ENCODE measurements at regions not wholly inside any gene's neighbourhood (a gene's known extent, or its start where the extent isn't known, plus 50 kb on each side); places are given as distances from the start of the nearest gene placed in this dataset.

DNA sequence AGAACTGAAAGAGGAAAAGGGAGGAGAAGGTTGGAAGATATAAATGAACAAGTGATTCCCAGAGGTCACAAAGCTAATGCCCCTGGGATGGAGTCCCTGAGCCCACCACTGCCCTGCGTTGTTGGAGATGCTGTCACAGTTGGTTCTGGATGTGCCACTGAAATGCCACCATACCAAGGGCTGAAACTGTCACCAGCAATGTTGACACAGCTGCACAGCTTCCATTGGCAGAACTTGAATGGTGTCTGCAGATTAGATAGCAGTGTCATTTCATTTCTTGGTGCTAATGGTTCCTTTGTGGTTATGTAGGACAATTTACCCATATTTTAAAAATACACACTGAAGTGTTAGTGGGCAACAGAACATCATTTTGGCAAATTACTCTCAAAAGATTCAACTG is 120.7 kb downstream of the TBXT start:
- TF ChIP-seq, protein P1, sequence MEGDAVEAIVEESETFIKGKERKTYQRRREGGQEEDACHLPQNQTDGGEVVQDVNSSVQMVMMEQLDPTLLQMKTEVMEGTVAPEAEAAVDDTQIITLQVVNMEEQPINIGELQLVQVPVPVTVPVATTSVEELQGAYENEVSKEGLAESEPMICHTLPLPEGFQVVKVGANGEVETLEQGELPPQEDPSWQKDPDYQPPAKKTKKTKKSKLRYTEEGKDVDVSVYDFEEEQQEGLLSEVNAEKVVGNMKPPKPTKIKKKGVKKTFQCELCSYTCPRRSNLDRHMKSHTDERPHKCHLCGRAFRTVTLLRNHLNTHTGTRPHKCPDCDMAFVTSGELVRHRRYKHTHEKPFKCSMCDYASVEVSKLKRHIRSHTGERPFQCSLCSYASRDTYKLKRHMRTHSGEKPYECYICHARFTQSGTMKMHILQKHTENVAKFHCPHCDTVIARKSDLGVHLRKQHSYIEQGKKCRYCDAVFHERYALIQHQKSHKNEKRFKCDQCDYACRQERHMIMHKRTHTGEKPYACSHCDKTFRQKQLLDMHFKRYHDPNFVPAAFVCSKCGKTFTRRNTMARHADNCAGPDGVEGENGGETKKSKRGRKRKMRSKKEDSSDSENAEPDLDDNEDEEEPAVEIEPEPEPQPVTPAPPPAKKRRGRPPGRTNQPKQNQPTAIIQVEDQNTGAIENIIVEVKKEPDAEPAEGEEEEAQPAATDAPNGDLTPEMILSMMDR (IDR thresholded peaks at IDR 0.05): no peak
- no peak overlapping the region for H3K4me3 Mint-ChIP-seq
- peaks cover 6% of the 10 kb centered on the region for H3K27me3 Mint-ChIP-seq (ENCODE audit: low read depth, poor library complexity)
- peaks cover 24% of the 10 kb centered on the region for H3K9me3 Mint-ChIP-seq
- no peak overlapping the region for H3K27ac Mint-ChIP-seq
- peaks cover 19% of the 10 kb centered on the region for H3K4me1 Mint-ChIP-seq
- DNase-seq: no peak
- H3K36me3 Mint-ChIP-seq (ENCODE audit: low read depth): peaks cover 4% of the 10 kb centered on the region

DNA sequence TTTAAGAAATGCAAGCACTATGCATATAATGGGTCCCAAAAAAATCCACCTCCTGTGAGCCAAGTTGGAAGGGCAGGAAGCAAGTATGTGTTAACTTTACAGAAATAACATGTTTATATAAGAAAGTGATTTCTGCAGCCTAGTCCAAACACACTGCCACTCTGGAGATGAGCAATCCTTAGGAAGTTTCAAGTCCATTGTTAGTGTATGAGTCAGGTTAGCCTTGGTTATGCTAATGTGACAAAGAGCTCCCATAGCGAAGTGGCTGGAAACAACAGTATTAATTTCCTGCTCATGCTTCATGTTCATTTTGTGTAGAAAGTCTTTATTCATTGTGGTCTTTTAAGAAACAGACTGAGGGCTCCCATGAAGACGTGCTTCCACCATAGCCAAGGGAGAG is 121.4 kb downstream of the TBXT start:
- TF ChIP-seq, protein P1 (IDR thresholded peaks at IDR 0.05): no peak
- H3K4me3 Mint-ChIP-seq: no peak overlapping the region
- H3K27ac Mint-ChIP-seq: no peak overlapping the region
- DNase-seq: no peak
- peaks cover 6% of the 10 kb centered on the region for H3K27me3 Mint-ChIP-seq (ENCODE audit: low read depth, poor library complexity)
- no peaks in the 10 kb centered on the region for H3K36me3 Mint-ChIP-seq (ENCODE audit: low read depth)
- peaks cover 24% of the 10 kb centered on the region for H3K4me1 Mint-ChIP-seq
- peaks cover 17% of the 10 kb centered on the region for H3K9me3 Mint-ChIP-seq

DNA sequence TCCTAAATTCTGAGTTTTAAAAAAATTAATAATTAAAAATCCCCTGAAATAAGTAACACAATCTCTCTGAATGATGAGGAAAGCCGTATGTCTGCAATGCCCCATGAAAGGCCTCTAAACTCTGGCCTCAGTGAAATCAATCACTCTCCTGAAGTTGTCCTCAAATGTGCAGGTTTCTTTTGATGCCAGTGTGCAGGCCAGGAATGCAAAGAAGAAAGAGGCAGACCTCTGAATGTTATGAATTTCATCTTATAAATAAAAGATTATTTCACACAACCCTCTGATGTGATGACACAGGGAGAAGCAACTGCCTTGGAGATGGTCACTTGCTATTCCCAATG is 121.8 kb downstream of the TBXT start:
- no peaks in the 10 kb centered on the region for H3K36me3 Mint-ChIP-seq (ENCODE audit: low read depth)
- TF ChIP-seq, protein P1 (IDR thresholded peaks at IDR 0.05): no peak
- H3K27ac Mint-ChIP-seq: no peak overlapping the region
- H3K27me3 Mint-ChIP-seq (ENCODE audit: low read depth, poor library complexity): peaks cover 6% of the 10 kb centered on the region
- H3K4me3 Mint-ChIP-seq: no peak overlapping the region
- peaks cover 17% of the 10 kb centered on the region for H3K9me3 Mint-ChIP-seq
- no peak for DNase-seq
- H3K4me1 Mint-ChIP-seq: peaks cover 24% of the 10 kb centered on the region

DNA sequence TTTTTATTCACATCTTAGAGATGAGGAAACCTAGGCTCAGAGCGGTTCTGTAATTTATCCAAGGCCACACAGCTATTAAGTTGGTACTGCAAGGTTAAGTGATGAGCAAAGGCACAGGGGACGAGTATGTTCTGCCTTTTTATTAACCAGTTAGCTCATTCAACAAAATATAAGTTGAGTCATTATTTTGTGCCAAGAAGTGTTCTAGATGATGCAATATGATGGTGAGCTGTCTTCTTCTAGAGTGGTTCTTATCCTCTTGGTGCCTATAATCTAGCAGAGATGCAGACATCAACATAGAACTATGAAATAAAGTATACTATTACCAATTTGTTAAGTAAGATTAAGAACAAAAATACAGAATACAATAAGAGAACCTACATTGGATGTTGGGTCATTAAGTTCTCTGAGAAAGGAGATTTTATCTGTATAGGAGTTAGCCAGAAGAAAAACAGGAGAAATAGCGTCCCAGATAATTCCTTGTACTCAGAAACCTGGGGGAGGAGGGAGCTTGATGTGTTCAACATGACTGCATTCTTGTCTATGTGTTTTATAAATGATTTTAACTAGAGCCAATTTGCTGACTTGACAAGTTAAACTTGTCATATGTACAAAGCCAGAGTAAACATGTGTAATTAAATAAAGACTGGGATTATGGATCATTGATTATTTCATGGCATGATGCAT is 122.3 kb downstream of the TBXT start:
- Mint-ChIP-seq H3K9me3 (peaks cover 14% of the 10 kb centered on the region), H3K4me3 (no peak overlapping the region), H3K4me1 (peaks cover 24% of the 10 kb centered on the region)

DNA sequence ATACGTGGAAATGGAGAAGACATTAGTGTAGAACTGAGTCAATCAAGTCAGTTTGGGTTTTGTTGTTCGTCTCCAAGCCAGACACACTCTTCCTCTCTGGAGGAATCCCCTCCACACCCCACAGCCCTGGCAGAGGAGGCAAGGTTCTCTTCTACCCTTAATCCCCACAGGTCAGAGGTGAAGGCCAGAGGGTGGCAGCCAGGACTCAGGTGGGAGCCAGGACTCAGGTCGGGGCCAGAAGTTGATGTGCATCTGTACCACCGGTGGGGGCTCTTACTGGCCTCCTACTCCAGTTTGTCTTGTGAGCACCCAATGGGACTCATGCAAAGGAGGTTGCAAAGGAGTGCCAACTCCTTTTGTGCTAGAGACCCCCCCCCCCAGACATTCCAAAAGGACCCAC is 126.4 kb downstream of the TBXT start:
- Mint-ChIP-seq H3K4me1 (peaks cover 22% of the 10 kb centered on the region), H3K27ac (no peak overlapping the region)
- TF ChIP-seq, protein P1 (IDR thresholded peaks at IDR 0.05): no peak

More for the DNA sequence above, 122.3 kb downstream of the TBXT start:
- TF ChIP-seq, protein P1 (IDR thresholded peaks at IDR 0.05): no peak
- H3K27ac Mint-ChIP-seq: no peak overlapping the region
- DNase-seq: no peak
- H3K36me3 Mint-ChIP-seq (ENCODE audit: low read depth): no peaks in the 10 kb centered on the region
- H3K27me3 Mint-ChIP-seq (ENCODE audit: low read depth, poor library complexity): peaks cover 6% of the 10 kb centered on the region

DNA sequence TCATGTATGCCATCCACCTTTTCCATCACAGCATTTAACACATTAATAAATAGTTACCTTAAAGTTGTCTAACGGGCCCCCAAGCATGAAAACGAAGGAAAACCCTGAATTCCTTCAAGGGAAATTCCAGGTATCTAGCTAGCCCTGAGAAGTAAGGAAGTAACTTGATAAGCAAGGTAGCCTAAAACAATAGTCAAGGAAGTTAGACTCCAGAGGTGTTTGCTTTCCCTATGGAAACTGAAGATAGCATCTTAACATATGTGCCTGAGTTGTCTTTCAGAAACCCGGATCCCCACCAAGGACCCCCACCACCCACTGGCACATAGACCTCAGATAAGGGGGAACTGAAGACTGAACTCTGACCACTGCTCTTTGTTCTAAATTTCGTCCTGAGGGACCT is 127.4 kb downstream of the TBXT start:
- peaks cover 31% of the 10 kb centered on the region for H3K9me3 Mint-ChIP-seq
- H3K4me3 Mint-ChIP-seq: no peak overlapping the region
- no peak for DNase-seq
- no peak overlapping the region for H3K27ac Mint-ChIP-seq
- H3K4me1 Mint-ChIP-seq: peaks cover 13% of the 10 kb centered on the region
- TF ChIP-seq, protein P1 (IDR thresholded peaks at IDR 0.05): no peak
- no peaks in the 10 kb centered on the region for H3K36me3 Mint-ChIP-seq (ENCODE audit: low read depth)
- H3K27me3 Mint-ChIP-seq (ENCODE audit: low read depth, poor library complexity): peaks cover 11% of the 10 kb centered on the region

More for the DNA sequence above, 126.4 kb downstream of the TBXT start:
- DNase-seq: no peak
- H3K27me3 Mint-ChIP-seq (ENCODE audit: low read depth, poor library complexity): peaks cover 11% of the 10 kb centered on the region
- H3K36me3 Mint-ChIP-seq (ENCODE audit: low read depth): no peaks in the 10 kb centered on the region
- H3K9me3 Mint-ChIP-seq: peaks cover 31% of the 10 kb centered on the region
- H3K4me3 Mint-ChIP-seq: no peak overlapping the region
